Neural progenitor cell (in vitro differentiated cells): ENCODE measurements at regions not wholly inside any gene's neighbourhood (a gene's known extent, or its start where the extent isn't known, plus 50 kb on each side); places are given as distances from the start of the nearest gene placed in this dataset.

Source experiments
- EZH2 ChIP-seq: fragments of 200-600 bp; sonication (generic); IDR thresholded peaks from 2 replicates; pipeline ENCODE4 v1.6.1; 2017; ENCODE audit warnings: antibody characterized with exemption, mild to moderate bottlenecking, moderate library complexity
- EZH2phosphoT487 ChIP-seq: fragments of 200-600 bp; sonication (generic); IDR thresholded peaks from 2 replicates; pipeline ENCODE4 v1.6.1; 2017; ENCODE audit warnings: antibody characterized with exemption
- TF ChIP-seq, protein P1 (sequence below): fragments of 200-600 bp; sonication (generic); IDR thresholded peaks from 2 replicates; pipeline ENCODE4 v1.5.1; 2017; ENCODE audit warnings: antibody characterized with exemption, mild to moderate bottlenecking

DNA sequence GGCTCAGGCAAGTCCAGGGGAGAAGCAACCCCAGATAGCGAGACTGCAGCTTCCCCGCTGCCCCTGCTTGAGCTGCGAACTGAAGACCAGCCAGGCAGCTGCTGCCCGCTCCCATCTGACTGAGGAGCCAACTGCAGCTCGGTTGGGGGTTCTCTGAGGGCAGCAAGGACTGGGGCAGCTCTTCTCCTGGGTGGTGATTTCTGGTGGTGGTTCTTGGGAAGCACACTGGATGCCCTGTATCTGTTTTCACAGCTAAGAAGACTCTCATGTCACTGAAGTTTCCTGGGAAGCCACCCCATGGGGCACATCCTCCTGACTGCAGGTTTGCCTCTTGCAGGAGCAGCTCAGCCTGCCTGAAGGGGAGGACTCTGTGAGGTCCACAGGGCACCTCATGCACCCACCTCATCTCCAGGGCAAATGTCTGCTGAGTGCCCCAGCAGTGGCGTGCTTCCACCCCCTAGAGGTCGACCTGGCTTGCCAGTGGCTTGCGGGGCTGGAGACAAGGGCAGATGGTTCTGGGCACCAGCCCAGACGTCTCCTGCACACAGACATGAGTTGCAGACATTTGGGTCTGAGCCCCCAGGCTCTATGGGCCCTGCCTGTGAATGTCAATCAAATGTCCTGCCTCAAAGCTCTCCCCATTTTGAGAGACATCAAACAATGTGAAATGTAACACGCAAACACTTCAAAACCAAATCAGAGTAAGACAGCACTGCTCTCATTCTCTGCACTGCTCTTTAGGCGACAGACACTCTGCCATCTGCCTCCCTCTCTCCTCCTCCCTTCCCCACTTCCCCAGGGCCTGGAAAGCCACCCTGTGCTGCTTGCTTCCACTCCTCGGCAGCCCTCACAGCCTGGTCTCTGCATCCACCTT is 800.9 kb downstream of the BRD1 start:
- TF ChIP-seq, protein P1, sequence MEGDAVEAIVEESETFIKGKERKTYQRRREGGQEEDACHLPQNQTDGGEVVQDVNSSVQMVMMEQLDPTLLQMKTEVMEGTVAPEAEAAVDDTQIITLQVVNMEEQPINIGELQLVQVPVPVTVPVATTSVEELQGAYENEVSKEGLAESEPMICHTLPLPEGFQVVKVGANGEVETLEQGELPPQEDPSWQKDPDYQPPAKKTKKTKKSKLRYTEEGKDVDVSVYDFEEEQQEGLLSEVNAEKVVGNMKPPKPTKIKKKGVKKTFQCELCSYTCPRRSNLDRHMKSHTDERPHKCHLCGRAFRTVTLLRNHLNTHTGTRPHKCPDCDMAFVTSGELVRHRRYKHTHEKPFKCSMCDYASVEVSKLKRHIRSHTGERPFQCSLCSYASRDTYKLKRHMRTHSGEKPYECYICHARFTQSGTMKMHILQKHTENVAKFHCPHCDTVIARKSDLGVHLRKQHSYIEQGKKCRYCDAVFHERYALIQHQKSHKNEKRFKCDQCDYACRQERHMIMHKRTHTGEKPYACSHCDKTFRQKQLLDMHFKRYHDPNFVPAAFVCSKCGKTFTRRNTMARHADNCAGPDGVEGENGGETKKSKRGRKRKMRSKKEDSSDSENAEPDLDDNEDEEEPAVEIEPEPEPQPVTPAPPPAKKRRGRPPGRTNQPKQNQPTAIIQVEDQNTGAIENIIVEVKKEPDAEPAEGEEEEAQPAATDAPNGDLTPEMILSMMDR, result peak; percentile 44
- no peak for TF ChIP-seq EZH2
- TF ChIP-seq EZH2phosphoT487, result no peak
